ENCODE measurements at regions not wholly inside any gene's neighbourhood (a gene's known extent, or its start where the extent isn't known, plus 50 kb on each side); places are given as distances from the start of the nearest gene placed in this dataset.

GRCh38 chr13:85373322-85373721, 425.9 kb downstream of the SLITRK6 start:
- DNase-seq = no peak

- no peak for DNase-seq
Measured at GRCh38 chr13:85371254-85371653, 428.0 kb downstream of the SLITRK6 start.

GRCh38 chr13:85368686-85369085, 430.5 kb downstream of the SLITRK6 start:
- DNase-seq = no peak

- DNase-seq = no peak
Measured at GRCh38 chr13:85367887-85368286, 431.3 kb downstream of the SLITRK6 start.

DNA sequence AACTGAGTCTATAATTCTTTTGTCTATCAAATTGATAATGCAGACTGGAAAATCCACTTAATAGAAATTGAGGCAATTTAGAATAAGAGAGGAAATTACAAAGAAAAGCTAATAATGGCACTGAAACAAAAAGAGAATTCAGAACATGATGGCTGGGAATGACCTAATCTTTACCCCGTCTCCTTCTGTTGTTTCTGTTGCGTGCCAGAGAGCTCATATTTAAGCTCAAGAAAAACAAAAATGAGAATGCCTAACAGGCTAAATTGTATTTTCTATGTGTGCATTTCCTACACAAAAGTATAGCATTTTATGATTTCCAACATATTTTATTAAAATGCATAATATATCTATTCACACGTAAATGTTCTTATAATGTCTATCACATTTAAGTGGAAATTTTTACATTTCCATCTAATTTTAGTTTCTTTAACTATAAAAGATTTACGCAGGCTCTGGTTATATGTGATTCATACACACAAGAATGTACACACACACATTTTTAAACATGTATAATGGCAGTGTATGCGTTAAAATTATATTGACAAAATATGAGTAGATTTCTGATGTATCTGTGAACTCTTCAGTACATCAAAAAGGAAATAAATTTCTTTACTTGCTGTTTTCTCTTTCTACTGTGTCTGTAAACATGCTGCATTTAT, 432.3 kb downstream of the SLITRK6 start:
- DNase-seq = no peak

DNA sequence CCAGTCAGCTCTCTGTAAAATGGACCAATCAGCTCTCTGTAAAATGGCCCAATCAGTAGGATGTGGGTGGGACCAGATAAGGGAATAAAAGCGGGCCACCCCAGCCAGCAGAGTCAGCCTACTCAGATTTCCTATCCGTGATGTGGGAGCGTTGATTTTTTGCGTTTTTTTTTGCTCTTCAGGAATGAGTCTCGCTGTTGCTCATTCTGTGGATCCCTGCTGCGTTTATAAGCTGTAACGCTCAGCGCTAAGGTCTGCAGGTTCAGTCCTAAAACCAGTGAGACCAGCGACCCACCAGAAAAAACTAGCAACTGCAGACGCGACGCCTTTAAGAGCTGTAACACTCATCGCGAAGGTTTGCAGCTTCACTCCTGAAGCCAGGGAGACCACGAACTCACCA, 435.7 kb downstream of the SLITRK6 start:
- DNase-seq = no peak

DNA sequence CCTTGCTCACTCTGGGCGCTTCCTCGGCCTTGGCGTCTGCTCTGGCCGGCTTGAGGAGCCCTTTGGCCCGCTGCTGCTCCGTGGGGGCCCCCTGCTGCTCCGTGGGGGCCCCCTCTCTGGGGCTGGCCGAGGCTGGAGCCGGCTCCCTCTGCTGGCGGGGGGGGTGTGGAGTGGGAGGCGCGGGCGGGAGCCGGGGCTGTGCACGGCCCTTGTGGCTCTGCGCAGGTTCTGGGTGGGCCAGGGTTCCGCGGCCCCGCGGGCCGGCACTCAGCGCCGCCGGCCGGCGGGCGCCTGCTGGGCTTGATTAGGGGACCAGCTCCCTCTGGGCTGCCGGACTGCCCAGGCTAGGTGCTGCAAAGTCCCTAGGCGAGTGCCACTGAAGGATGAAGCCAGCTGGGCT, 436.2 kb downstream of the SLITRK6 start:
- DNase-seq = no peak

DNA sequence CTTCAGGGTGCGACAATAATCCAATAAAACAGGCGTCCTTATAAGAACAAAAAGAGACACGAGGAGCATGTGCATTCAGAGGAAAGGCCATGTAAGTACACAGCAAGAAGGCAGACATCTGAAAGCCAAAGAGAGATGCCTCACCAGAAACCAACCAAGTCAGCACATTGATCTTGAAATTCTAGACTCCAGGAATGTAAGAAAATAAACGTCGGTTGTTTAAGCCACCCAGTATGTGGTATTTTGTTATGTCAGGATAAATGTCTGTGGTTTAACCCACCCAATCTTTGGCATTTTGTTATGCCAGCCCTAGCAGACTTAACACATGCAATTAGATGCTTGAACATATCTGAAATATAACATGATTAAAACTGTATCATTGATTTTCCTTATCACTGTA, 452.0 kb downstream of the SLITRK6 start:
- no peak for DNase-seq

DNA sequence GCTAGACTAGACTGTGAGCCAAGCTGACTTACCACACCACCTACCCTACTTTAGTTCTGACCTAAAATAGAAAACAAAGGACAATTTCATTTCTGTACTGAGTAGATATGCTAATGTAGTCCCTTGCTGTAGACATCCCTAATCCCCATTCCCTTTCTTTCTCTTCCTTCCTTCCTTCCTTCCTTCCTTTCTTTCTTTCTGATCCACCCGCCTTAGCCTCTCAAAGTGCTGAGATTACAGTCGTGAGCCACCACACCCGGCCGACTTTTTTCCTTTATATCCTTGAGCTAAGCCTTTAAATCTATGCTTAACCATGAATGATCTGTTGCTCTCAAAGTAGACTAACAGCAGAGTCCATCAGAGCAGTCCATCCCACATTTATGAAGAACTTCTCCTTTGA, 465.0 kb downstream of the SLITRK6 start:
- no peak for DNase-seq

DNA sequence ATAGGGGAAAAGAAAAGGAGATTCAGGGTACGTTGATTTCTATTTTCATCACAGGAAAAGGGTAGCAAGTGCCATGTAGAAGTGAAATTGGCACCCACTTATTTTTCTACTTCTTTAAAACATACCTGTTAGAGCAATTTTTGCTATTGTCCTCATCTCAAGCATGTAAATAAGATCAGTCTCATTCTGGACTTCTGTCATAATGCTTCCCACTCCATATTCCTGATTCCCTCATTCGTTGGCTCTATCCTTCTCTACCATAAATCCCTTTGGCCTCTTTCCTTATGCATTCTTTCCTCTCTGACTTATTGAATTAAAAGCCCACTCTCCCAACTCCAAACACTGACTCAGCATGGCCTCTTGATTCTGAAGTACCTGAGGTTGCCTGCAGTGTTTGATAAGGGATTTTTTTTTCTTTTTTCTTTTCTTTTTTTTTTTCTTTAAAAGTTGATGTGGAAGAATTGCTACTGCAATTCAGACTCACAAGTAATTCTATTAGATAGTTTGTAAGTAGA, 465.7 kb downstream of the SLITRK6 start:
- no peak for DNase-seq

DNA sequence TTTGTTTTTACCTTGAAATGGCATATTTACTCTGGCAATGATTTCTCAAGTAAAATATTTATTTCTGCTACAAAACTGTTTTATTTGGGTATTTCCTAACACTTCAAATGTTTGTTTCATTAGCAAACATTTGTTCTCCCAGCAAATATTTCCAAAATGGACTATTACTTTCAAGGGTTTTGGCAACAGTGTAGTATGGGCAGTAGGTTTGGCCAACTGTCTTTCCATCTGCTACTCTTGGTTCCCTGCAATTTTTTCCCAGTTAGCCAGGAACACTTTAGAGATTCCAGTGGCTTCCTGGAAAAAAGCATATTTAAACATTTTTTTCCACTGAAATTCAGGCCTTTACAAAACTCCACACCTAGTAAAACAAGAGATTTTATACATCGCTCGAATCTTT, 466.6 kb downstream of the SLITRK6 start:
- DNase-seq = peak in 1 of 2 experiments; percentile 82

DNA sequence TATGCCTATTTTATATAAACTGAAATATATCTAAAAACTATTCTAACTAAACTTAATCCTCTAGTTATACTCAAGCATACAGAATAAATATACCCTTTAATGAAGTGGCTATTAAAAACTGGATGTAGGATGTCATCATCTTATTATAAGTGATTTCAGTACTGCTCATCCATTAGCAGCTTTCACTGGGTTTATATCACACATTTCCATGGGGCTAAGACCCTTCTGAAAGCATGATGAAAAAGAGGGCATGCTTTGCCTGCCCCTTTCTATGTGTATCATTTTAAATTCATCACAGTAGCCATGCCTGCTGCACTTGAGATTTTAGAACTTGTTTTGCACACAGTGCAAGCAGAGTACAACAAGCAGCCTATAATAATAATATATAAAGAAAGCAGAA, 477.5 kb downstream of the SLITRK6 start:
- DNase-seq = no peak

DNA sequence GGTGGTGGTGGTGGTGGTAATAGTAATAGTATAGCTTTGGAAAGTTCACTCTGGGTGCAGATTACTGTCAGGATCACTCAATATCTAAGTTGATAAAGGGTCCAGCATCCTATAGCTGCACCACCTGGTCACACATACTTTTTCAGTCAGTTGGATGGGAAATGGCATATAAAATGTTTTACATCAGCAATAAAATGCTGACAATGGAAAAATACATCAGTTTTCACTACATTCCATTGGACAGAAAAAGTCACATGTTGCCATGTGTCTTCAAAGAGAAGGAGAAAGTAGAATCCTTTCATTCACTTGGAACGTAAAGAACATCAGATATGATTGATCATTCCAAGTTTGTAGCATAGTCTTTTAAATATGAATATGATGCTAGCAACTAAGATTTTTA, 481.4 kb downstream of the SLITRK6 start:
- DNase-seq = no peak

DNA sequence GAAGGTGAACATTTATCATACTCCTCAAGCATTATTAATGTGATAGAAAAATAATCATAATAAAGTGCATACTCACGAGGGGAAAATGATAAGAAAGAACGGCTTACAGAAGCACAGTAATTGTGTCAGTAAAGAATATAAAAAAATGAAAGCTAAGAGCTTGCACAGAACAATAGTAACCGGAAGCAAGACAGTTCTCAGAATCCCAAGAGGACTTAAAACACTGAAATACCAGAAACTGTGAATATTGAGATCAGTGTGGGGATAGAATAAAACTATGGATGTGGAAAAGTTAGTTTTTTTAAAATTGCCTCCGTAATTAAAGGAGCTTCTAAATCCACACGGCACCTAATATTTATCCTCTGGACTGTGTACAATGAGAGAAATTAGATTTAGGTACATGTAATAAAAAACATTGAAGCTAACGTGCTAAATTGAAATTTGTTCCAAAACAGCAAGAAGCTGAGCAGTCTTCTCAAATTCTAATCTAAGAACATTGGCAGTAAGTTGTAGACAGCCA, 482.7 kb downstream of the SLITRK6 start:
- DNase-seq = no peak

- no peak for DNase-seq
Measured at GRCh38 chr13:85314686-85315085, 484.5 kb downstream of the SLITRK6 start.

- no peak for DNase-seq
Measured at GRCh38 chr13:85313761-85314503, 485.3 kb downstream of the SLITRK6 start.

DNA sequence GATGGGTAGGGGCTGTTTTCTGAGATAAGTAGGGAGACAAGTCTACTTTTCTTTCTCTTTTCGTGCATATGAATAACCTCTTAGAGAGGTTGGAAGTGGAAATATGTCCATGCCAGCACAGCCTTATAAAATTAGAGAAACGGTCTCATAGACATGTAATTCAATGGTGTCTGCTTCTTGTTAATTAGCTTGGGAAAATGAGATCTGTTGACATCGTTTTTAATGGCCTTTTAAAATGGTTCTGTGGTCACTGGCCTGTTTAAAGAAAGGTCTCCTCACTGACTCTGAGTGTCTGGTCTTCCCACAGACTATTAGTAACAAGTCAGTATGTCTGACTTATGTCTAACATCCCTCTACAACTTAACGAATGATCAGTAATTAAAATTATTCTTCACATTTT, 487.1 kb downstream of the SLITRK6 start:
- DNase-seq = no peak

- DNase-seq = no peak
Measured at GRCh38 chr13:85303630-85304029, 495.6 kb downstream of the SLITRK6 start.

DNA sequence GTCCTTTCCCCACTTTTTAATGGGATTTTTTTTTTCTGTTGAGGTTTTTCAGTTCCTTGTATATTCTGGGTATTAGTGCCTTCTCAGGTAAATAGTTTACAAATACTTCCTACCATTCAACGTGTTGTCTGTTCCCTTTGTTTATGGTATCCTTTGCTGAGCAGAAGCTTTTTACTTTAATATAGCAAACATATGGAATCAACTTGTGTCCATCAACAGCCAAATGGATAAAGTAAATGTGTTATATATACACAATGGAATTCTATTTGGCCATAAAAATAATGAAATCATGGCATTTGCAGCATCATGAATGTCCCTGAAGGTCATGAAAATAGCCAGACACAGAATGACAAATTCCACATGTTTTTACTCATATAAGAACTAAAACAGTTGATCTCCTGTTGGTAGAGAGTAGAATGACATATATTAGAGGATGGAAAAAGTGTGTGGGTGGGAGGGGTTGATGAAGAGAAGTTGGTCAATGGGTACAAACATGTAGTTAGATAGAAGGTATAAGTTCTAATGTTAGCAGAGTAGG, 500.8 kb downstream of the SLITRK6 start:
- DNase-seq = no peak

- no peak for DNase-seq
Measured at GRCh38 chr13:85288698-85289097, 510.5 kb downstream of the SLITRK6 start.

GRCh38 chr13:85287528-85287927, 511.7 kb downstream of the SLITRK6 start:
- DNase-seq = no peak

DNA sequence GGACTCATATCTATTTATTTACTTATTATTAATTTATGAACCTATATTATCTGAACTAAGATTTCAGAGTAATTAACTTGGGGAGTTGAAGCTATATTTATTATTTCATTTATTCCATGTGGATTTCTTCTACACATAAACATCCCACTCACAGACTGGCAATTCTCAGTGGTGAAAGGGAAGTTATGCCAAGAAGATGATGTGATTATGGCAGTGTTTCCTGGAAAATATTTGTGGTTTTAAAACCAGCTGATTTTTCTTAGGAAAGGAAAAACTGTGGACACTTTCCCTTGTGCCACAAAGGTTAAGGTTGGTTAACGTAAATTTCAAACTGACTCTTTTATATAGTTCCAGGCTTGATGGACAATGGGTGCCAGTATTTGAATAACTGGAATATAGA, 513.1 kb downstream of the SLITRK6 start:
- no peak for DNase-seq

GRCh38 chr13:85284349-85284748, 514.9 kb downstream of the SLITRK6 start:
- no peak for DNase-seq

GRCh38 chr13:85283408-85283807, 515.8 kb downstream of the SLITRK6 start:
- no peak for DNase-seq
